OCI-LY3 (cell line): ENCODE measurements at regions not wholly inside any gene's neighbourhood (a gene's known extent, or its start where the extent isn't known, plus 50 kb on each side); places are given as distances from the start of the nearest gene placed in this dataset.

Experiments
- H2AFZ ChIP-seq: fragments of 200-600, 300-600 bp; shearing (Covaris generic); 2 replicates; pipeline ENCODE4 v1.6.0; 2014; ENCODE audit warnings: antibody characterized with exemption, low read depth, low read length
- H3K27ac ChIP-seq: fragments of 200-600, 300-600 bp; sonication (generic); 2 replicates; pipeline ENCODE4 v1.5.1; 2014; ENCODE audit warnings: mild to moderate bottlenecking, low read length, moderate library complexity, mixed read lengths
- H3K27me3 ChIP-seq: fragments of 200-600, 300-600 bp; sonication (generic); 2 replicates; pipeline ENCODE4 v1.6.1; 2014; ENCODE audit warnings: low read depth, low read length, mixed read lengths
- H3K36me3 ChIP-seq: fragments of 200-600, 300-600 bp; sonication (generic); replicated peaks from 2 replicates; pipeline ENCODE3; 2014; ENCODE audit warnings: low read depth, low read length, mixed read lengths
- H3K4me1 ChIP-seq: fragments of 300-600, 200-600 bp; sonication (generic); 2 replicates; pipeline ENCODE4 v1.6.1; 2014; ENCODE audit warnings: low read length, mixed read lengths
- H3K4me2 ChIP-seq: fragments of 200-600, 300-600 bp; sonication (generic); 2 replicates; pipeline ENCODE4 v1.6.1; 2014; ENCODE audit warnings: low read length, mixed read lengths
- H3K4me3 ChIP-seq: fragments of 300-600, 200-600 bp; sonication (generic); 2 replicates; pipeline ENCODE4 v1.5.1; 2014; ENCODE audit warnings: antibody characterized with exemption, mild to moderate bottlenecking, low read length, moderate library complexity
- H3K79me2 ChIP-seq: fragments of 300-600, 200-600 bp; shearing (Covaris generic); 2 replicates; pipeline ENCODE4 v1.6.1; 2014; ENCODE audit warnings: mild to moderate bottlenecking, low read length, mixed read lengths
- H3K9ac ChIP-seq: fragments of 300-600, 200-600 bp; shearing (Covaris generic); 2 replicates; pipeline ENCODE4 v1.6.0; 2014; ENCODE audit warnings: mild to moderate bottlenecking, low read length, moderate library complexity
- H3K9me3 ChIP-seq: fragments of 200-600, 300-600 bp; shearing (Covaris generic); 2 replicates; pipeline ENCODE4 v1.6.1; 2014; ENCODE audit warnings: low read length, mixed read lengths; ENCODE audit not compliant: insufficient read depth
- H4K20me1 ChIP-seq: fragments of 200-600, 300-600 bp; sonication (generic); 2 replicates; pipeline ENCODE4 v1.6.1; 2016; ENCODE audit warnings: low read length, mixed read lengths; ENCODE audit not compliant: insufficient read depth
- CTCF ChIP-seq: fragments of 200-600, 300-600 bp; sonication (generic); IDR thresholded peaks from 2 replicates; pipeline ENCODE4 v1.5.1; 2014; ENCODE audit warnings: antibody characterized with exemption, low read length, low read depth
- EZH2phosphoT487 ChIP-seq: fragments of 200-600 bp; shearing (Covaris generic); IDR thresholded peaks from 2 replicates; pipeline ENCODE4 v1.6.1; 2018; ENCODE audit warnings: antibody characterized with exemption, mixed run types, low read depth

- H3K36me3 ChIP-seq, result no peaks in the 10 kb centered on the region
- TF ChIP-seq EZH2phosphoT487, result no peak
- no peak for TF ChIP-seq CTCF
- no peak overlapping the region for H3K4me2 ChIP-seq
- no peaks in the 10 kb centered on the region for H3K4me1 ChIP-seq
- no peak overlapping the region for H3K4me3 ChIP-seq
- H3K27me3 ChIP-seq, result no peaks in the 10 kb centered on the region
- no peaks in the 10 kb centered on the region for H3K9me3 ChIP-seq
- no peak overlapping the region for H2AFZ ChIP-seq
- H3K9ac ChIP-seq, result no peak overlapping the region
- H3K79me2 ChIP-seq, result no peaks in the 10 kb centered on the region
- H3K27ac ChIP-seq, result no peak overlapping the region
- no peaks in the 10 kb centered on the region for H4K20me1 ChIP-seq
Observed at GRCh38 chr3:110236976-110237610, 834.5 kb upstream of the NECTIN3 start.

- Histone ChIP-seq H3K27me3 (no peaks in the 10 kb centered on the region), H4K20me1 (no peaks in the 10 kb centered on the region), H3K9me3 (no peaks in the 10 kb centered on the region), H3K4me1 (no peaks in the 10 kb centered on the region), H3K27ac (no peak overlapping the region), H2AFZ (no peak overlapping the region), H3K36me3 (no peaks in the 10 kb centered on the region), H3K4me2 (no peak overlapping the region), H3K9ac (no peak overlapping the region), H3K4me3 (no peak overlapping the region), H3K79me2 (no peaks in the 10 kb centered on the region)
- no peak for TF ChIP-seq CTCF
- no peak for TF ChIP-seq EZH2phosphoT487
Observed at GRCh38 chr3:110243081-110243480, 828.5 kb upstream of the NECTIN3 start.

GRCh38 chr3:110246796-110247376 is 824.7 kb upstream of the NECTIN3 start:
- no peaks in the 10 kb centered on the region for H3K4me1 ChIP-seq
- H2AFZ ChIP-seq, result no peak overlapping the region
- H3K9ac ChIP-seq, result no peak overlapping the region
- no peaks in the 10 kb centered on the region for H3K79me2 ChIP-seq
- H3K27me3 ChIP-seq, result no peaks in the 10 kb centered on the region
- H3K36me3 ChIP-seq, result no peaks in the 10 kb centered on the region
- no peaks in the 10 kb centered on the region for H3K9me3 ChIP-seq
- H4K20me1 ChIP-seq, result no peaks in the 10 kb centered on the region
- H3K27ac ChIP-seq, result no peak overlapping the region
- no peak for TF ChIP-seq EZH2phosphoT487
- H3K4me2 ChIP-seq, result no peak overlapping the region
- no peak overlapping the region for H3K4me3 ChIP-seq

- Histone ChIP-seq H3K9me3 (no peaks in the 10 kb centered on the region), H3K27ac (no peak overlapping the region), H3K36me3 (no peaks in the 10 kb centered on the region), H3K4me2 (no peak overlapping the region), H4K20me1 (no peaks in the 10 kb centered on the region), H3K27me3 (no peaks in the 10 kb centered on the region), H3K4me3 (no peak overlapping the region), H3K79me2 (no peaks in the 10 kb centered on the region), H3K4me1 (no peaks in the 10 kb centered on the region), H3K9ac (no peak overlapping the region), H2AFZ (no peak overlapping the region)
- TF ChIP-seq CTCF (no peak), EZH2phosphoT487 (no peak)
Observed at GRCh38 chr3:110248666-110249065, 823.0 kb upstream of the NECTIN3 start.
